H9 (cell line): ENCODE measurements at regions not wholly inside any gene's neighbourhood (a gene's known extent, or its start where the extent isn't known, plus 50 kb on each side); places are given as distances from the start of the nearest gene placed in this dataset.

ENCODE experiments used
- DNase-seq: peaks from one replicate; pipeline ENCODE4 v3.0.0-alpha.2; 2017
- H2AFZ ChIP-seq: one replicate; pipeline ENCODE4 v1.6.1; 2013; ENCODE audit warnings: mild to moderate bottlenecking, low read length, control low read depth, moderate library complexity
- H2AK5ac ChIP-seq: 2 replicates; pipeline ENCODE4 v1.6.1; 2013; ENCODE audit warnings: low read length, control low read depth, mixed read lengths; ENCODE audit not compliant: insufficient read length
- H2BK120ac ChIP-seq: one replicate; pipeline ENCODE4 v1.6.1; 2013; ENCODE audit warnings: low read depth, mild to moderate bottlenecking, low read length, control low read depth, inconsistent platforms; ENCODE audit not compliant: poor library complexity, severe bottlenecking
- H2BK12ac ChIP-seq: 2 replicates; pipeline ENCODE4 v1.6.1; 2013; ENCODE audit warnings: low read length, control low read depth, mixed read lengths, low read depth; ENCODE audit not compliant: insufficient read length
- H2BK15ac ChIP-seq: 2 replicates; pipeline ENCODE4 v1.6.1; 2013; ENCODE audit warnings: low read depth, low read length, control low read depth
- H2BK20ac ChIP-seq: one replicate; pipeline ENCODE4 v1.6.1; 2013; ENCODE audit warnings: low read depth, mild to moderate bottlenecking, low read length, control low read depth, inconsistent platforms; ENCODE audit not compliant: poor library complexity, severe bottlenecking
- H2BK5ac ChIP-seq: 2 replicates; pipeline ENCODE4 v1.6.1; 2013; ENCODE audit warnings: low read length, control low read depth, mixed read lengths; ENCODE audit not compliant: insufficient read length
- H3K14ac ChIP-seq: 2 replicates; pipeline ENCODE4 v1.6.1; 2013; ENCODE audit warnings: low read length, control low read depth; ENCODE audit not compliant: insufficient read depth
- H3K18ac ChIP-seq: 2 replicates; pipeline ENCODE4 v1.6.1; 2013; ENCODE audit warnings: low read depth, mild to moderate bottlenecking, mixed read lengths, low read length, control low read depth; ENCODE audit not compliant: insufficient read length
- H3K23ac ChIP-seq: 2 replicates; pipeline ENCODE4 v1.6.1; 2013; ENCODE audit warnings: low read length, control low read depth, mixed read lengths, low read depth; ENCODE audit not compliant: insufficient read length
- H3K23me2 ChIP-seq: 2 replicates; pipeline ENCODE4 v1.6.1; 2013; ENCODE audit warnings: low read depth, mild to moderate bottlenecking, mixed read lengths, low read length, control low read depth; ENCODE audit not compliant: insufficient read length, poor library complexity, severe bottlenecking
- H3K27ac ChIP-seq: 2 replicates; pipeline ENCODE4 v1.5.1; 2013; ENCODE audit warnings: low read length, control low read depth, mixed read lengths, low read depth; ENCODE audit not compliant: insufficient read length
- H3K27me3 ChIP-seq: 2 replicates; pipeline ENCODE4 v1.6.1; 2013; ENCODE audit warnings: low read length, control low read depth, inconsistent platforms; ENCODE audit not compliant: insufficient read depth
- H3K4ac ChIP-seq: 2 replicates; pipeline ENCODE4 v1.6.1; 2013; ENCODE audit warnings: low read depth, mild to moderate bottlenecking, control low read depth, inconsistent platforms, low read length, moderate library complexity
- H3K4me1 ChIP-seq: 2 replicates; pipeline ENCODE4 v1.6.1; 2013; ENCODE audit warnings: low read length, control low read depth, inconsistent platforms; ENCODE audit not compliant: insufficient read depth
- H3K4me2 ChIP-seq: 2 replicates; pipeline ENCODE4 v1.6.1; 2013; ENCODE audit warnings: low read length, control low read depth, mixed read lengths; ENCODE audit not compliant: insufficient read length, insufficient read depth
- H3K56ac ChIP-seq: 2 replicates; pipeline ENCODE4 v1.6.1; 2013; ENCODE audit warnings: low read depth, mild to moderate bottlenecking, mixed read lengths, low read length, control low read depth; ENCODE audit not compliant: insufficient read length
- H3K79me1 ChIP-seq: 2 replicates; pipeline ENCODE4 v1.6.1; 2013; ENCODE audit warnings: low read depth, mild to moderate bottlenecking, moderate library complexity, low read length, control low read depth, inconsistent platforms; ENCODE audit not compliant: insufficient read depth, poor library complexity, severe bottlenecking
- H3K79me2 ChIP-seq: 2 replicates; pipeline ENCODE4 v1.6.1; 2013; ENCODE audit warnings: low read length, control low read depth, inconsistent platforms; ENCODE audit not compliant: insufficient read depth
- H3K9ac ChIP-seq: 2 replicates; pipeline ENCODE4 v1.6.1; 2013; ENCODE audit warnings: low read length, control low read depth, mixed read lengths; ENCODE audit not compliant: insufficient read length; ENCODE audit errors: extremely low read depth
- H3K9me3 ChIP-seq: one replicate; pipeline ENCODE4 v1.6.1; 2013; ENCODE audit warnings: low read depth, low read length, inconsistent platforms; ENCODE audit not compliant: control insufficient read depth
- H3T11ph ChIP-seq: one replicate; pipeline ENCODE4 v1.6.1; 2013; ENCODE audit warnings: mild to moderate bottlenecking, low read length, control low read depth, inconsistent platforms
- H4K20me1 ChIP-seq: one replicate; pipeline ENCODE4 v1.6.1; 2013; ENCODE audit not compliant: control insufficient read depth, insufficient read length, insufficient read depth
- H4K5ac ChIP-seq: 2 replicates; pipeline ENCODE4 v1.6.1; 2013; ENCODE audit warnings: low read depth, mild to moderate bottlenecking, mixed read lengths, low read length, control low read depth; ENCODE audit not compliant: insufficient read length
- H4K8ac ChIP-seq: replicated peaks from 2 replicates; pipeline ENCODE4 v1.6.1; 2013; ENCODE audit warnings: low read length, control low read depth, mixed read lengths, low read depth; ENCODE audit not compliant: insufficient read length
- H4K91ac ChIP-seq: 2 replicates; pipeline ENCODE4 v1.6.1; 2013; ENCODE audit warnings: low read depth, mild to moderate bottlenecking, moderate library complexity, mixed read lengths, low read length, control low read depth; ENCODE audit not compliant: insufficient read length
- H3K27ac Mint-ChIP-seq, 3 experiments: 2 replicates in 2 of 3; 3 replicates in 1 of 3; pipeline ENCODE4 v1.8.0; 2020 to 2021; ENCODE audit warnings: mixed read lengths in 3 of 3, mild to moderate bottlenecking in 1 of 3, moderate library complexity in 1 of 3
- H3K27me3 Mint-ChIP-seq: 2 replicates; pipeline ENCODE4 v1.8.0; 2021; ENCODE audit warnings: low read depth, mild to moderate bottlenecking, moderate library complexity, mixed read lengths
- H3K36me3 Mint-ChIP-seq, 3 experiments: 2 replicates in 2 of 3; 3 replicates in 1 of 3; pipeline ENCODE4 v1.8.0; 2020 to 2021; ENCODE audit warnings: low read depth in 3 of 3, mixed read lengths in 3 of 3; ENCODE audit not compliant: insufficient read depth in 1 of 3
- H3K4me1 Mint-ChIP-seq, 2 experiments: 2 replicates each; pipeline ENCODE4 v1.8.0; 2020; ENCODE audit warnings: mixed read lengths in 2 of 2
- H3K4me3 Mint-ChIP-seq, 2 experiments: 2 replicates in 1 of 2; 3 replicates in 1 of 2; pipeline ENCODE4 v1.8.0; 2020 to 2021; ENCODE audit warnings: mild to moderate bottlenecking in 2 of 2, mixed read lengths in 2 of 2, moderate library complexity in 1 of 2
- H3K9me3 Mint-ChIP-seq, 2 experiments: 2 replicates in 1 of 2; 3 replicates in 1 of 2; pipeline ENCODE4 v1.8.0; 2020; ENCODE audit warnings: mild to moderate bottlenecking in 2 of 2, mixed read lengths in 2 of 2, moderate library complexity in 1 of 2
- CTCF ChIP-seq: fragments of 200-600 bp; sonication (generic); conservative IDR thresholded peaks from 3 replicates; pipeline ENCODE4 v1.8.0; 2021; ENCODE audit warnings: antibody characterized with exemption, mild to moderate bottlenecking
- WGBS: extraction: QIAGEN DNeasy Blood & Tissue Kit; methylation state at CpG from one replicate; pipeline ENCODE4 v1.1.7; 2013; ENCODE audit warnings: missing lambda C conversion rate, low lambda C conversion rate, mixed read lengths; ENCODE audit not compliant: insufficient read length; ENCODE audit errors: extremely low coverage; 5-methylcytosine and 5-hydroxymethylcytosine counted together

- H3K9ac ChIP-seq, result no peak overlapping the region
- no peak overlapping the region for H2BK15ac ChIP-seq
- H3K23ac ChIP-seq, result no peak overlapping the region
- H4K5ac ChIP-seq, result no peak overlapping the region
- H2BK20ac ChIP-seq, result no peak overlapping the region
- H3K56ac ChIP-seq, result no peak overlapping the region
- H2AFZ ChIP-seq, result no peak overlapping the region
- no peak overlapping the region for H3K14ac ChIP-seq
- H4K91ac ChIP-seq, result no peak overlapping the region
- H4K20me1 ChIP-seq, result no peaks in the 10 kb centered on the region
- H2BK5ac ChIP-seq, result no peak overlapping the region
- no peaks in the 10 kb centered on the region for H3K27me3 ChIP-seq
- Mint-ChIP-seq H3K4me1 (no peaks in the 10 kb centered on the region), H3K9me3 (no peaks in the 10 kb centered on the region), H3K36me3 (no peaks in the 10 kb centered on the region), H3K27ac (no peak overlapping the region), H3K4me3 (no peak overlapping the region), H3K27me3 (no peaks in the 10 kb centered on the region)
- no peak overlapping the region for H4K8ac ChIP-seq
- H2AK5ac ChIP-seq, result no peak overlapping the region
- DNase-seq, result no peak
- no CpG with 5 or more reads among the region's 1 CpG for WGBS
- no peak overlapping the region for H3K18ac ChIP-seq
- no peak overlapping the region for H3K4ac ChIP-seq
- H3K79me1 ChIP-seq, result no peaks in the 10 kb centered on the region
- H3T11ph ChIP-seq, result no peak overlapping the region
- H3K23me2 ChIP-seq, result no peaks in the 10 kb centered on the region
- H3K9me3 ChIP-seq, result no peaks in the 10 kb centered on the region
- no peak overlapping the region for H2BK120ac ChIP-seq
- TF ChIP-seq CTCF, result no peak
- H2BK12ac ChIP-seq, result no peak overlapping the region
- H3K4me1 ChIP-seq, result no peaks in the 10 kb centered on the region
- H3K4me2 ChIP-seq, result no peak overlapping the region
- no peak overlapping the region for H3K27ac ChIP-seq
- H3K79me2 ChIP-seq, result no peaks in the 10 kb centered on the region
These were observed 165.5 kb downstream of the POSTN start for GRCh38 chr13:37433086-37433485.
